Thyroid gland (tissue), 4 donors: ENCODE measurements at regions not wholly inside any gene's neighbourhood (a gene's known extent, or its start where the extent isn't known, plus 50 kb on each side); places are given as distances from the start of the nearest gene placed in this dataset.

Source experiments
- DNase-seq, 2 donors: peaks; one replicate each; pipeline ENCODE4 v3.0.0-alpha.2; 2019
- H3K27ac ChIP-seq, 3 donors: fragments of 200-600 bp; sonication (generic); 1 replicate in 2 of 3; 2 replicates in 1 of 3; pipeline ENCODE4 v1.5.1; 2016 to 2019; ENCODE audit warnings: mild to moderate bottlenecking in 1 of 3, moderate library complexity in 1 of 3
- H3K27me3 ChIP-seq: fragments of 200-600 bp; sonication (generic); one replicate; pipeline ENCODE4 v1.5.1; 2019
- H3K36me3 ChIP-seq, 2 donors: fragments of 200-600 bp; sonication (generic); one replicate each; pipeline ENCODE4 v1.5.1; 2016 to 2019
- H3K4me1 ChIP-seq, 2 donors: fragments of 200-600 bp; sonication (generic); one replicate each; pipeline ENCODE4 v1.5.1; 2017 to 2019
- H3K4me3 ChIP-seq, 3 donors: fragments of 200-600 bp; sonication (generic); replicated peaks in 1 of 3; 1 replicate in 2 of 3; 2 replicates in 1 of 3; pipeline ENCODE4 v1.5.1; 2016; ENCODE audit warnings: mild to moderate bottlenecking in 1 of 3
- H3K9me3 ChIP-seq: fragments of 200-600 bp; sonication (generic); one replicate; pipeline ENCODE4 v1.5.1; 2017
- POLR2A ChIP-seq, 2 donors: fragments of 450-650 bp; IDR thresholded peaks; one replicate each; pipeline ENCODE4 v1.6.1; 2017; ENCODE audit warnings: antibody characterized with exemption in 2 of 2, mild to moderate bottlenecking in 2 of 2, moderate library complexity in 1 of 2
- WGBS, 2 donors: methylation state at CpG; one replicate each; pipeline ENCODE4 v1.1.5; 2017; 5-methylcytosine and 5-hydroxymethylcytosine counted together
- intact Hi-C: fragments of 100-400 bp; cut with DNase I; formaldehyde crosslinking; loops from one replicate; pipeline ENCODE4 v1.15.1; 2023
- TF ChIP-seq, protein P1 (sequence below), 6 experiments: fragments of 200-600 bp in 3 of 6; fragments of 450-650 bp in 3 of 6; sonication (generic) in 3 of 6; IDR thresholded peaks; one replicate each; pipeline ENCODE4 v1.5.1; 2016 to 2019; ENCODE audit warnings: antibody characterized with exemption in 6 of 6, mild to moderate bottlenecking in 2 of 6, inconsistent platforms in 1 of 6, moderate library complexity in 1 of 6

GRCh38 chr21:27213303-27213702 is 246.4 kb upstream of the ADAMTS5 start:
- no peak for DNase-seq
- Histone ChIP-seq H3K9me3 (no peaks in the 10 kb centered on the region), H3K36me3 (no peaks in the 10 kb centered on the region), H3K27me3 (no peaks in the 10 kb centered on the region), H3K4me1 (no peaks in the 10 kb centered on the region), H3K27ac (no peak overlapping the region), H3K4me3 (no peak overlapping the region)
- intact Hi-C loops = no loop called here
- TF ChIP-seq, protein P1, sequence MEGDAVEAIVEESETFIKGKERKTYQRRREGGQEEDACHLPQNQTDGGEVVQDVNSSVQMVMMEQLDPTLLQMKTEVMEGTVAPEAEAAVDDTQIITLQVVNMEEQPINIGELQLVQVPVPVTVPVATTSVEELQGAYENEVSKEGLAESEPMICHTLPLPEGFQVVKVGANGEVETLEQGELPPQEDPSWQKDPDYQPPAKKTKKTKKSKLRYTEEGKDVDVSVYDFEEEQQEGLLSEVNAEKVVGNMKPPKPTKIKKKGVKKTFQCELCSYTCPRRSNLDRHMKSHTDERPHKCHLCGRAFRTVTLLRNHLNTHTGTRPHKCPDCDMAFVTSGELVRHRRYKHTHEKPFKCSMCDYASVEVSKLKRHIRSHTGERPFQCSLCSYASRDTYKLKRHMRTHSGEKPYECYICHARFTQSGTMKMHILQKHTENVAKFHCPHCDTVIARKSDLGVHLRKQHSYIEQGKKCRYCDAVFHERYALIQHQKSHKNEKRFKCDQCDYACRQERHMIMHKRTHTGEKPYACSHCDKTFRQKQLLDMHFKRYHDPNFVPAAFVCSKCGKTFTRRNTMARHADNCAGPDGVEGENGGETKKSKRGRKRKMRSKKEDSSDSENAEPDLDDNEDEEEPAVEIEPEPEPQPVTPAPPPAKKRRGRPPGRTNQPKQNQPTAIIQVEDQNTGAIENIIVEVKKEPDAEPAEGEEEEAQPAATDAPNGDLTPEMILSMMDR (IDR thresholded peaks at IDR 0.05) = no peak
- no peak for TF ChIP-seq POLR2A (IDR thresholded peaks at IDR 0.05)

DNA sequence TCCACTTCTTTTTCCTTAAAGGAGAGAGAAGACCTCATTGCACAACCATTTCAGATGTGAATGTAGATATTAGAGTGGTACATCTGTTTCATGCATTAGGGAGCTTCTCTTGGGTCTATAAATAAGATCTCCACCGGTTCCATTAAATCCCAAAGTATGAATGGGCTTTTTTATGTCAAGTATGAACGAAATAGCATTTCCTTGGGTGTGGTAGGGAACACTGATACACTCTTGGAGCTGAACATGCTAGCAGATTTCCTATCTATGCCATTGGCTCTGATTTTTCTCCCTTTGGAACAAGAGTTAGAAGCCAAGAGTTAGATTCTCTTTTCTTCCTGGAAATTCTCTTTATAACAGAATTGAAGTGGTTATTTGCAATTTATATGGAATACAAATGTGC is 245.6 kb upstream of the ADAMTS5 start:
- intact Hi-C loops = no loop called here
- TF ChIP-seq, protein P1 (IDR thresholded peaks at IDR 0.05) = no peak
- TF ChIP-seq POLR2A (IDR thresholded peaks at IDR 0.05) = no peak
- no peak for DNase-seq
- Histone ChIP-seq H3K27me3 (no peaks in the 10 kb centered on the region), H3K27ac (no peak overlapping the region), H3K36me3 (no peaks in the 10 kb centered on the region), H3K4me3 (no peak overlapping the region), H3K9me3 (no peaks in the 10 kb centered on the region), H3K4me1 (no peaks in the 10 kb centered on the region)
- 69 to 72% methylated on average over 2 of the region's 2 CpGs for WGBS, 2 donors

DNA sequence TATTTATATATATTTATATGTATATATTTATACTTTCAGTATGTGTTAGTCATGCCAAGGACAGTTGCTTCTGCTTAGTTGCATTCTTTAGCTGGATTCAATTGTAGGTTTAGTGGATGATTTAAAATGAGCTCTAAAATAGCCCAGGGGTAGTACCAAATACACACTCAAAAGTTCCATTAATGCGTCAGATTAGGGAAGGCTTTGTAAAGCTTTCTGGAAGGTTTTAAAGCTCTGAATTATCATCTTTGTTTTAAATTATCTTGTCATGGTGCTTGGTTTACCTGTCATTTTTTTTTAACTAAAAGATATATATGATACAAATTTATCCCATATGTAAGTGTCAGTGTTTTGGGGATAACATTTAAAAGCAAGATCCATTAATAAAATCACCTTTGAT is 242.7 kb upstream of the ADAMTS5 start:
- WGBS, 2 donors = 97 to 100% methylated on average over 1 of the region's 1 CpG
- H3K27me3 ChIP-seq = no peaks in the 10 kb centered on the region
- no peak overlapping the region for H3K27ac ChIP-seq
- no peak for DNase-seq
- no peaks in the 10 kb centered on the region for H3K36me3 ChIP-seq
- H3K4me3 ChIP-seq = no peak overlapping the region
- no peak for TF ChIP-seq POLR2A (IDR thresholded peaks at IDR 0.05)
- TF ChIP-seq, protein P1 (IDR thresholded peaks at IDR 0.05) = no peak
- no peaks in the 10 kb centered on the region for H3K4me1 ChIP-seq
- no peaks in the 10 kb centered on the region for H3K9me3 ChIP-seq
- intact Hi-C loops = no loop called here

DNA sequence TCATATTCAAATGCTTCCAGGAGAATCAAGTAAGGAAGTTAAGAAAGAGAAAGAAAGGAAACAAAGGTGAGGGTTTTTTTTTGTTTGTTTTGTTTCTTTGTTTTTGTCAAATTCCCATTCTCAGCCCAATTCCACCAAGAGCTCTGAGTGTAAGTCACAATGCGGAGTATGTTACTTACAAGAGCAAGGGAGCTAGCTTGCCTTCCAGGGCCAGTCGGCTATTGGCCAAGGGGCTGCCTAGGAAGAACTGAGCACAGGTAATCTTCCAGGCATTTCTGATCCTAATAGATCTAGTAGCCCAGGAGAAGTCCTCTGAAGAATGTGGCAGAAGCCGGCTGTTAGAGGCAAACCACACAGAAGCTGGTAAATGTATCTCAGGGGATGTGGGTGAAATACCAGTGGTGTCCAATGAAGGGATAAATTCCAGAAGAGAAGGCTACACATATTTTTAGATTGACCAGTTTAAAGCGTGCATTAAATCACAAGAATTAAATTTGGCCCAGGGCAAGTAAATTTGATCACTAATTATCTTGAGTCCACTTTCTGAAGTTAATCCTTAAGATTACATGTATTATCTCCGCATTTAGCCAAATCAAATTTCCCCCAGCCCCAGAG is 239.6 kb upstream of the ADAMTS5 start:
- no peak for DNase-seq
- no peaks in the 10 kb centered on the region for H3K36me3 ChIP-seq
- intact Hi-C loops = no loop called here
- no peaks in the 10 kb centered on the region for H3K9me3 ChIP-seq
- TF ChIP-seq, protein P1 (IDR thresholded peaks at IDR 0.05) = no peak
- TF ChIP-seq POLR2A (IDR thresholded peaks at IDR 0.05) = no peak
- no peak overlapping the region for H3K27ac ChIP-seq
- H3K4me1 ChIP-seq = peaks cover 0 to 8% of the 10 kb centered on the region in 2 donors
- 88% methylated on average over 5 of the region's 5 CpGs for WGBS, 2 donors
- H3K27me3 ChIP-seq = no peaks in the 10 kb centered on the region
- H3K4me3 ChIP-seq = no peak overlapping the region

GRCh38 chr21:27202301-27202700 is 235.4 kb upstream of the ADAMTS5 start:
- intact Hi-C loops = no loop called here
- Histone ChIP-seq H3K9me3 (no peaks in the 10 kb centered on the region), H3K36me3 (no peaks in the 10 kb centered on the region), H3K27ac (no peak overlapping the region), H3K27me3 (no peaks in the 10 kb centered on the region), H3K4me3 (no peak overlapping the region), H3K4me1 (peaks cover 0 to 8% of the 10 kb centered on the region in 2 donors)
- TF ChIP-seq, protein P1 (IDR thresholded peaks at IDR 0.05) = no peak
- TF ChIP-seq POLR2A (IDR thresholded peaks at IDR 0.05) = no peak
- DNase-seq = no peak
